HCT116 (cell line): ENCODE measurements at regions not wholly inside any gene's neighbourhood (a gene's known extent, or its start where the extent isn't known, plus 50 kb on each side); places are given as distances from the start of the nearest gene placed in this dataset.

ENCODE experiments used
- ATAC-seq: fragments of 200-7000 bp; cut with Tn5 transposase; 2 replicates; pipeline ENCODE4 v1.9.1; 2020; ENCODE audit warnings: mild to moderate bottlenecking, moderate library complexity
- BruUV-seq: library from RNA; stranded (reverse); fragments of 400-500 nt; replicated peaks from 2 replicates; lab custom pipeline; 2021; lab: Mats Ljungman, UMichigan
- CTCF ChIA-PET: fragments of 300-600 bp; sonication (Branson Sonifier 250); formaldehyde crosslinking; loops from one replicate; lab custom pipeline; 2021; ENCODE audit warnings: antibody characterized with exemption; lab: Charles Lee
- POLR2A ChIA-PET: fragments of 300-600, 350-600 bp; sonication (Branson Sonifier 250); formaldehyde crosslinking; loops from one replicate; lab custom pipeline; 2021; ENCODE audit warnings: antibody characterized with exemption; lab: Charles Lee
- RAD21 ChIA-PET, 2 experiments: fragments of 300-600 bp; sonication (Branson Sonifier 250); formaldehyde crosslinking; loops; one replicate each; lab custom pipeline; 2023; ENCODE audit warnings: low total read pairs in 2 of 2; ENCODE audit not compliant: uncharacterized antibody in 2 of 2, unreplicated experiment in 2 of 2, low non-redundant PET in 1 of 2; lab: Charles Lee
- DNase-seq: peaks from one replicate; pipeline ENCODE4 v3.0.0-alpha.2; 2010; ENCODE audit warnings: low read depth, low spot score
- H2AFZ ChIP-seq: fragments of 200-600 bp; shearing (Covaris generic), sonication (generic); 2 replicates; pipeline ENCODE4 v1.6.1; 2017; ENCODE audit warnings: low read depth, mixed run types, mixed read lengths, antibody characterized with exemption, low read length; ENCODE audit not compliant: poor library complexity, severe bottlenecking
- H3K27ac ChIP-seq: 2 replicates; pipeline ENCODE4 v1.5.1; 2012; ENCODE audit warnings: low read depth, low read length
- H3K27me3 ChIP-seq: fragments of 200-600 bp; sonication (generic); 2 replicates; pipeline ENCODE4 v1.6.1; 2016; ENCODE audit warnings: mixed run types, low read length, mixed read lengths; ENCODE audit not compliant: insufficient read depth
- H3K36me3 ChIP-seq, 2 experiments: fragments of 200-500 bp in 1 of 2; fragments of 200-600 bp in 1 of 2; sonication (Bioruptor generic) in 1 of 2; sonication (generic) in 1 of 2; 2 replicates each; pipeline versions ENCODE4 v1.5.1 to v1.6.1; 2014 to 2016; ENCODE audit warnings: low read length in 2 of 2, inconsistent platforms in 1 of 2, mixed read lengths in 1 of 2, mixed run types in 1 of 2; ENCODE audit not compliant: insufficient read depth in 2 of 2, control insufficient read depth in 1 of 2
- H3K4me1 ChIP-seq, 2 experiments: fragments of 200-600 bp in 1 of 2; sonication (generic) in 1 of 2; 2 replicates each; pipeline versions ENCODE4 v1.5.1 to v1.6.1; 2012 to 2017; ENCODE audit warnings: low read length in 2 of 2, inconsistent platforms in 1 of 2, mild to moderate bottlenecking in 1 of 2, mixed read lengths in 1 of 2, mixed run types in 1 of 2, moderate library complexity in 1 of 2; ENCODE audit not compliant: insufficient read depth in 2 of 2, control insufficient read depth in 1 of 2
- H3K4me2 ChIP-seq: fragments of 200-600 bp; sonication (generic); 2 replicates; pipeline ENCODE4 v1.6.1; 2017; ENCODE audit warnings: mixed run types, low read length, mixed read lengths
- H3K4me3 ChIP-seq, 2 experiments: fragments of 200-600 bp in 1 of 2; sonication (generic) in 1 of 2; replicated peaks in 1 of 2; 2 replicates each; pipeline ENCODE4 v1.5.1; 2011 to 2016; ENCODE audit warnings: low read length in 2 of 2, control low read depth in 1 of 2, low read depth in 1 of 2, mild to moderate bottlenecking in 1 of 2, mixed read lengths in 1 of 2, mixed run types in 1 of 2
- H3K79me2 ChIP-seq: fragments of 200-600 bp; sonication (generic); 2 replicates; pipeline ENCODE4 v1.6.1; 2017; ENCODE audit warnings: mild to moderate bottlenecking, mixed run types, low read length, moderate library complexity, mixed read lengths; ENCODE audit not compliant: insufficient read depth
- H3K9ac ChIP-seq: fragments of 200-600 bp; sonication (generic); 2 replicates; pipeline ENCODE4 v1.6.1; 2016; ENCODE audit warnings: low read length, mixed read lengths
- H3K9me2 ChIP-seq: fragments of 200-600 bp; sonication (generic), shearing (Covaris generic); 2 replicates; pipeline ENCODE4 v1.6.1; 2017; ENCODE audit warnings: mixed run types, mild to moderate bottlenecking, moderate library complexity; ENCODE audit not compliant: insufficient read depth
- H3K9me3 ChIP-seq, 2 experiments: fragments of 200-500 bp in 1 of 2; fragments of 200-600 bp in 1 of 2; sonication (Bioruptor generic) in 1 of 2; sonication (generic) in 1 of 2; 2 replicates each; pipeline ENCODE4 v1.6.1; 2014 to 2017; ENCODE audit warnings: low read length in 2 of 2, mixed read lengths in 2 of 2, inconsistent platforms in 1 of 2, low read depth in 1 of 2, mild to moderate bottlenecking in 1 of 2, mixed run types in 1 of 2, moderate library complexity in 1 of 2; ENCODE audit not compliant: control insufficient read depth in 1 of 2, insufficient read depth in 1 of 2
- H4K20me1 ChIP-seq: fragments of 200-600 bp; sonication (generic), shearing (Covaris generic); 2 replicates; pipeline ENCODE4 v1.6.1; 2017; ENCODE audit warnings: mixed run types, mild to moderate bottlenecking, moderate library complexity; ENCODE audit not compliant: insufficient read depth
- CBX3 ChIP-seq: IDR thresholded peaks from 2 replicates; pipeline ENCODE4 v1.6.1; 2012; ENCODE audit warnings: low read depth
- ELF1 ChIP-seq: IDR thresholded peaks from 2 replicates; pipeline ENCODE4 v1.6.1; 2012; ENCODE audit warnings: low read depth, borderline replicate concordance
- EZH2 ChIP-seq: fragments of 200-600 bp; sonication (generic); IDR thresholded peaks from 2 replicates; pipeline ENCODE4 v1.6.1; 2017; ENCODE audit warnings: antibody characterized with exemption, mixed run types
- JUND ChIP-seq: IDR thresholded peaks from 2 replicates; pipeline ENCODE4 v1.6.1; 2012
- POLR2A ChIP-seq: IDR thresholded peaks from 2 replicates; pipeline ENCODE4 v1.7.0; 2011; ENCODE audit warnings: borderline replicate concordance; ENCODE audit not compliant: insufficient read depth, insufficient read length; ENCODE audit errors: extremely low read depth
- SIN3A ChIP-seq: IDR thresholded peaks from 2 replicates; pipeline ENCODE4 v1.6.1; 2012; ENCODE audit warnings: low read depth
- SP1 ChIP-seq: IDR thresholded peaks from 2 replicates; pipeline ENCODE4 v1.6.1; 2012; ENCODE audit warnings: low read depth
- SRF ChIP-seq: IDR thresholded peaks from 2 replicates; pipeline ENCODE4 v1.6.1; 2012; ENCODE audit warnings: low read depth
- ZFX ChIP-seq: fragments of 450-650 bp; IDR thresholded peaks from 2 replicates; pipeline ENCODE4 v1.6.1; 2017
- ZNF274 ChIP-seq: fragments of 200-500 bp; sonication (Bioruptor generic); IDR thresholded peaks from 2 replicates; pipeline ENCODE4 v1.6.1; 2014; ENCODE audit warnings: mild to moderate bottlenecking, low read depth, low read length, inconsistent platforms
- intact Hi-C: fragments of 100-400 bp; cut with micrococcal nuclease; formaldehyde crosslinking; loops from 2 replicates; pipeline ENCODE4 v1.10.0; 2022
- TF ChIP-seq, protein P1 (sequence below): IDR thresholded peaks from 2 replicates; pipeline ENCODE4 v1.6.1; 2012; ENCODE audit warnings: low read depth
- TF ChIP-seq, protein P2 (sequence below): IDR thresholded peaks from 2 replicates; pipeline ENCODE4 v1.6.1; 2012

DNA sequence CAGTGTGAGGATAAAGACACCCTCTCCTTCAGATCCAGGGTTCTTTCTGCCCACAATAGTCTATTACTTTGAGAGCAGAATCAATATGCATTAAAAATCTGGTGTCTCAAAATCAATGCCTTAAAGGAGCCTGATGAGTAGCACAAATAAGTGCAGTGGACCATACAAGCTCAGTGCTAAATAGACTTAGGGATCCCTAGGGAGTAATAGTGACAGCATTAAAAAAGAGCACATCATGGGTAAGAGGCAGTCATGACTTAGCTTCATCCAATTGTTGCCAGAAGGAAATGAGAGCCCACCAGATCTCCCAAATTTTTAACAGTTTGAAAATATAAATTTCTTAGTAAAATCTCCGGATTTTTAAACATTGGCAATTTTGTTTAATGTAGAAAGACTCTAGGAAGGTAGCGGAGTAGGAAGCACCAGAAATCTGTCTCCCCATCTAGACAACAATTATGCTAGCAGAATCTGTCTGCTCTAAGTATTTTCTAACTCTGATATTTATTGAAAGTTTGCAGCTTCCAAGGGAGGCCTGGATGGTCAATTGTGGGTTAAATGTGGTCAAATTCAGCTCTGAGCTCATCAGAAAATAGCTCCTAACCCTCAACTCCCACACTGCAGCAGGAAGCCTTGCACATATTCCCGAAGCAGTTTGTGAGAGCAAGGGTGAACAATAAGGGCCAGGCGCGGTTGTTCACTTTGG lies 443.9 kb downstream of the TLE1 start:
- Histone ChIP-seq H3K4me1 (no peaks in the 10 kb centered on the region), H3K9me3 (no peaks in the 10 kb centered on the region), H3K27me3 (no peaks in the 10 kb centered on the region), H3K4me2 (no peak overlapping the region), H3K27ac (no peak overlapping the region), H3K36me3 (no peaks in the 10 kb centered on the region), H2AFZ (no peak overlapping the region)
- CTCF ChIA-PET: no interaction called here
- RAD21 ChIA-PET: no interaction called here
- no peak for DNase-seq
- BruUV-seq: no TSS peak
- no peak for ATAC-seq
- intact Hi-C loops: no loop called here
- no peak for TF ChIP-seq JUND
- no peak for TF ChIP-seq POLR2A
- TF ChIP-seq CBX3: no peak
- TF ChIP-seq, protein P1, sequence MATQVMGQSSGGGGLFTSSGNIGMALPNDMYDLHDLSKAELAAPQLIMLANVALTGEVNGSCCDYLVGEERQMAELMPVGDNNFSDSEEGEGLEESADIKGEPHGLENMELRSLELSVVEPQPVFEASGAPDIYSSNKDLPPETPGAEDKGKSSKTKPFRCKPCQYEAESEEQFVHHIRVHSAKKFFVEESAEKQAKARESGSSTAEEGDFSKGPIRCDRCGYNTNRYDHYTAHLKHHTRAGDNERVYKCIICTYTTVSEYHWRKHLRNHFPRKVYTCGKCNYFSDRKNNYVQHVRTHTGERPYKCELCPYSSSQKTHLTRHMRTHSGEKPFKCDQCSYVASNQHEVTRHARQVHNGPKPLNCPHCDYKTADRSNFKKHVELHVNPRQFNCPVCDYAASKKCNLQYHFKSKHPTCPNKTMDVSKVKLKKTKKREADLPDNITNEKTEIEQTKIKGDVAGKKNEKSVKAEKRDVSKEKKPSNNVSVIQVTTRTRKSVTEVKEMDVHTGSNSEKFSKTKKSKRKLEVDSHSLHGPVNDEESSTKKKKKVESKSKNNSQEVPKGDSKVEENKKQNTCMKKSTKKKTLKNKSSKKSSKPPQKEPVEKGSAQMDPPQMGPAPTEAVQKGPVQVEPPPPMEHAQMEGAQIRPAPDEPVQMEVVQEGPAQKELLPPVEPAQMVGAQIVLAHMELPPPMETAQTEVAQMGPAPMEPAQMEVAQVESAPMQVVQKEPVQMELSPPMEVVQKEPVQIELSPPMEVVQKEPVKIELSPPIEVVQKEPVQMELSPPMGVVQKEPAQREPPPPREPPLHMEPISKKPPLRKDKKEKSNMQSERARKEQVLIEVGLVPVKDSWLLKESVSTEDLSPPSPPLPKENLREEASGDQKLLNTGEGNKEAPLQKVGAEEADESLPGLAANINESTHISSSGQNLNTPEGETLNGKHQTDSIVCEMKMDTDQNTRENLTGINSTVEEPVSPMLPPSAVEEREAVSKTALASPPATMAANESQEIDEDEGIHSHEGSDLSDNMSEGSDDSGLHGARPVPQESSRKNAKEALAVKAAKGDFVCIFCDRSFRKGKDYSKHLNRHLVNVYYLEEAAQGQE: no peak
- no peak for TF ChIP-seq SP1
- TF ChIP-seq ELF1: no peak
- no peak for TF ChIP-seq SRF
- TF ChIP-seq, protein P2, sequence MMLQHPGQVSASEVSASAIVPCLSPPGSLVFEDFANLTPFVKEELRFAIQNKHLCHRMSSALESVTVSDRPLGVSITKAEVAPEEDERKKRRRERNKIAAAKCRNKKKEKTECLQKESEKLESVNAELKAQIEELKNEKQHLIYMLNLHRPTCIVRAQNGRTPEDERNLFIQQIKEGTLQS: no peak
- TF ChIP-seq EZH2: no peak
- no peak for TF ChIP-seq ZFX
- no peak for TF ChIP-seq ZNF274
- no peak for TF ChIP-seq SIN3A
- TF ChIP-seq, all 23 proteins: peak for 0
- no peak overlapping the region for H3K4me3 ChIP-seq
- no peaks in the 10 kb centered on the region for H3K79me2 ChIP-seq
- no peaks in the 10 kb centered on the region for H4K20me1 ChIP-seq
- no peaks in the 10 kb centered on the region for H3K9me2 ChIP-seq
- POLR2A ChIA-PET: no interaction called here
- no peak overlapping the region for H3K9ac ChIP-seq
